Panc1 (cell line): ENCODE measurements at regions not wholly inside any gene's neighbourhood (a gene's known extent, or its start where the extent isn't known, plus 50 kb on each side); places are given as distances from the start of the nearest gene placed in this dataset.

Source experiments
- ATAC-seq: fragments of 200-7000 bp; cut with Tn5 transposase; 2 replicates; pipeline ENCODE4 v1.9.1; 2020; ENCODE audit warnings: mild to moderate bottlenecking, moderate library complexity
- BruUV-seq: library from RNA; stranded (reverse); fragments of 400-500 nt; replicated peaks from 2 replicates; lab custom pipeline; 2021; lab: Mats Ljungman, UMichigan
- CTCF ChIA-PET: fragments of 300-600 bp; sonication (Branson Sonifier 250); formaldehyde crosslinking; loops from one replicate; lab custom pipeline; 2022; ENCODE audit warnings: antibody characterized with exemption; lab: Charles Lee
- POLR2A ChIA-PET: fragments of 300-600 bp; sonication (Branson Sonifier 250); formaldehyde crosslinking; loops from one replicate; lab custom pipeline; 2022; ENCODE audit warnings: antibody characterized with exemption; lab: Charles Lee
- DNase-seq: peaks from one replicate; pipeline ENCODE4 v3.0.0-alpha.2; 2010; ENCODE audit warnings: low read depth, low spot score
- H3K27ac ChIP-seq: 2 replicates; pipeline ENCODE4 v1.5.1; 2011; ENCODE audit warnings: mild to moderate bottlenecking, low read length, inconsistent platforms
- H3K27me3 ChIP-seq: fragments of 200-500 bp; sonication (Bioruptor generic); 2 replicates; pipeline ENCODE4 v1.6.0; 2014; ENCODE audit warnings: low read length, inconsistent platforms; ENCODE audit not compliant: control insufficient read depth, insufficient read depth
- H3K36me3 ChIP-seq: fragments of 200-500 bp; sonication (Bioruptor generic); 2 replicates; pipeline ENCODE4 v1.5.1; 2014; ENCODE audit warnings: inconsistent platforms, mild to moderate bottlenecking, low read length, moderate library complexity; ENCODE audit not compliant: control insufficient read depth, insufficient read depth
- H3K4me1 ChIP-seq: 2 replicates; pipeline ENCODE4 v1.5.1; 2011; ENCODE audit warnings: inconsistent platforms, mild to moderate bottlenecking, low read length, moderate library complexity; ENCODE audit not compliant: control insufficient read depth, insufficient read depth
- H3K4me3 ChIP-seq, 2 experiments: 2 replicates each; pipeline ENCODE4 v1.5.1; 2011 to 2012; ENCODE audit warnings: low read depth in 2 of 2, low read length in 2 of 2, mild to moderate bottlenecking in 2 of 2, inconsistent platforms in 1 of 2, moderate library complexity in 1 of 2
- H3K9me3 ChIP-seq: fragments of 200-500 bp; sonication (Bioruptor generic); 2 replicates; pipeline ENCODE4 v1.5.1; 2014; ENCODE audit warnings: low read depth, mild to moderate bottlenecking, inconsistent platforms, low read length, moderate library complexity; ENCODE audit not compliant: control insufficient read depth, insufficient read depth
- POLR2AphosphoS5 ChIP-seq: IDR thresholded peaks from 2 replicates; pipeline ENCODE4 v1.6.1; 2012; ENCODE audit warnings: mild to moderate bottlenecking, low read depth, low read length, moderate library complexity
- SIN3A ChIP-seq: IDR thresholded peaks from 2 replicates; pipeline ENCODE4 v1.6.1; 2012; ENCODE audit warnings: low read depth, mild to moderate bottlenecking, low read length, moderate library complexity, borderline replicate concordance; ENCODE audit not compliant: insufficient read depth
- TCF7L2 ChIP-seq: IDR thresholded peaks from 2 replicates; pipeline ENCODE4 v1.6.1; 2011; ENCODE audit warnings: mild to moderate bottlenecking, low read depth, low read length, inconsistent platforms
- in situ Hi-C: cut with HindIII; loops from 2 replicates; pipeline ENCODE4 v1.10.0; 2016; ENCODE audit warnings: low sequenced_read_pairs, low pct_unique_long_range_greater_than_20kb
- intact Hi-C: fragments of 100-400 bp; cut with micrococcal nuclease; formaldehyde crosslinking; loops from one replicate; pipeline ENCODE4 v1.10.0; 2022; ENCODE audit not compliant: unreplicated experiment
- TF ChIP-seq, protein P1 (sequence below): fragments of 450-650 bp; IDR thresholded peaks from 2 replicates; pipeline ENCODE4 v1.5.1; 2017; ENCODE audit warnings: mild to moderate bottlenecking
- TF ChIP-seq, protein P2 (sequence below), 2 experiments: IDR thresholded peaks; 2 replicates each; pipeline ENCODE4 v1.6.1; 2011 to 2012; ENCODE audit warnings: low read depth in 2 of 2, control low read depth in 1 of 2, low read length in 1 of 2, mild to moderate bottlenecking in 1 of 2, moderate library complexity in 1 of 2; ENCODE audit not compliant: insufficient read depth in 1 of 2

DNA sequence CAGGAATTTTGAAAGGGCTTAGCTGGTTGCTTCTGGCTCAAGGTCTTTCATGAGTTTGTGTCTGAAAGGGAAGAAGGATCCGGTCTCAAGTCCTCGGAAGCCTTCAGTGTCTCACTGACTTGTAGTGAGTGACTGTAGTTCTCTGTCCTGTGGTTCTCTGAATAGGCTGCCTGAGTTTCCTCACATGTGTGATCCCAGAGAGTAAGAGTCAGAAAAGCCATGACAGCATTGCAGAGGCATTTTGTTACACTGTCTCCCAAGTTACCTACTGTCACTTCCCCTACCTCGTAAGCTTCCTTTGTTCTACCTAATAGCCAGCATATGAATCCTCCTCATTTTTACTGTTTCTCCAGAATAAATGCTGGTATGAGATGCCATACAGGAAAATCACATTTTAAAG is 709.1 kb upstream of the CHAC2 start:
- Histone ChIP-seq H3K27ac (no peak overlapping the region), H3K4me3 (no peak overlapping the region), H3K9me3 (no peaks in the 10 kb centered on the region), H3K4me1 (no peaks in the 10 kb centered on the region), H3K27me3 (no peaks in the 10 kb centered on the region), H3K36me3 (no peaks in the 10 kb centered on the region)
- in situ Hi-C loops (no loop called here), intact Hi-C loops (no loop called here)
- TF ChIP-seq SIN3A (no peak), TCF7L2 (no peak), POLR2AphosphoS5 (no peak)
- TF ChIP-seq, protein P1, sequence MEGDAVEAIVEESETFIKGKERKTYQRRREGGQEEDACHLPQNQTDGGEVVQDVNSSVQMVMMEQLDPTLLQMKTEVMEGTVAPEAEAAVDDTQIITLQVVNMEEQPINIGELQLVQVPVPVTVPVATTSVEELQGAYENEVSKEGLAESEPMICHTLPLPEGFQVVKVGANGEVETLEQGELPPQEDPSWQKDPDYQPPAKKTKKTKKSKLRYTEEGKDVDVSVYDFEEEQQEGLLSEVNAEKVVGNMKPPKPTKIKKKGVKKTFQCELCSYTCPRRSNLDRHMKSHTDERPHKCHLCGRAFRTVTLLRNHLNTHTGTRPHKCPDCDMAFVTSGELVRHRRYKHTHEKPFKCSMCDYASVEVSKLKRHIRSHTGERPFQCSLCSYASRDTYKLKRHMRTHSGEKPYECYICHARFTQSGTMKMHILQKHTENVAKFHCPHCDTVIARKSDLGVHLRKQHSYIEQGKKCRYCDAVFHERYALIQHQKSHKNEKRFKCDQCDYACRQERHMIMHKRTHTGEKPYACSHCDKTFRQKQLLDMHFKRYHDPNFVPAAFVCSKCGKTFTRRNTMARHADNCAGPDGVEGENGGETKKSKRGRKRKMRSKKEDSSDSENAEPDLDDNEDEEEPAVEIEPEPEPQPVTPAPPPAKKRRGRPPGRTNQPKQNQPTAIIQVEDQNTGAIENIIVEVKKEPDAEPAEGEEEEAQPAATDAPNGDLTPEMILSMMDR: no peak
- TF ChIP-seq, protein P2, sequence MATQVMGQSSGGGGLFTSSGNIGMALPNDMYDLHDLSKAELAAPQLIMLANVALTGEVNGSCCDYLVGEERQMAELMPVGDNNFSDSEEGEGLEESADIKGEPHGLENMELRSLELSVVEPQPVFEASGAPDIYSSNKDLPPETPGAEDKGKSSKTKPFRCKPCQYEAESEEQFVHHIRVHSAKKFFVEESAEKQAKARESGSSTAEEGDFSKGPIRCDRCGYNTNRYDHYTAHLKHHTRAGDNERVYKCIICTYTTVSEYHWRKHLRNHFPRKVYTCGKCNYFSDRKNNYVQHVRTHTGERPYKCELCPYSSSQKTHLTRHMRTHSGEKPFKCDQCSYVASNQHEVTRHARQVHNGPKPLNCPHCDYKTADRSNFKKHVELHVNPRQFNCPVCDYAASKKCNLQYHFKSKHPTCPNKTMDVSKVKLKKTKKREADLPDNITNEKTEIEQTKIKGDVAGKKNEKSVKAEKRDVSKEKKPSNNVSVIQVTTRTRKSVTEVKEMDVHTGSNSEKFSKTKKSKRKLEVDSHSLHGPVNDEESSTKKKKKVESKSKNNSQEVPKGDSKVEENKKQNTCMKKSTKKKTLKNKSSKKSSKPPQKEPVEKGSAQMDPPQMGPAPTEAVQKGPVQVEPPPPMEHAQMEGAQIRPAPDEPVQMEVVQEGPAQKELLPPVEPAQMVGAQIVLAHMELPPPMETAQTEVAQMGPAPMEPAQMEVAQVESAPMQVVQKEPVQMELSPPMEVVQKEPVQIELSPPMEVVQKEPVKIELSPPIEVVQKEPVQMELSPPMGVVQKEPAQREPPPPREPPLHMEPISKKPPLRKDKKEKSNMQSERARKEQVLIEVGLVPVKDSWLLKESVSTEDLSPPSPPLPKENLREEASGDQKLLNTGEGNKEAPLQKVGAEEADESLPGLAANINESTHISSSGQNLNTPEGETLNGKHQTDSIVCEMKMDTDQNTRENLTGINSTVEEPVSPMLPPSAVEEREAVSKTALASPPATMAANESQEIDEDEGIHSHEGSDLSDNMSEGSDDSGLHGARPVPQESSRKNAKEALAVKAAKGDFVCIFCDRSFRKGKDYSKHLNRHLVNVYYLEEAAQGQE (IDR thresholded peaks at IDR 0.05; ENCODE audit: insufficient read depth in 1 of 2, low read depth in 2 of 2, low read length in 1 of 2): no peak
- BruUV-seq: no TSS peak
- POLR2A ChIA-PET: no interaction called here
- CTCF ChIA-PET: no interaction called here
- no peak for ATAC-seq
- DNase-seq: no peak

DNA sequence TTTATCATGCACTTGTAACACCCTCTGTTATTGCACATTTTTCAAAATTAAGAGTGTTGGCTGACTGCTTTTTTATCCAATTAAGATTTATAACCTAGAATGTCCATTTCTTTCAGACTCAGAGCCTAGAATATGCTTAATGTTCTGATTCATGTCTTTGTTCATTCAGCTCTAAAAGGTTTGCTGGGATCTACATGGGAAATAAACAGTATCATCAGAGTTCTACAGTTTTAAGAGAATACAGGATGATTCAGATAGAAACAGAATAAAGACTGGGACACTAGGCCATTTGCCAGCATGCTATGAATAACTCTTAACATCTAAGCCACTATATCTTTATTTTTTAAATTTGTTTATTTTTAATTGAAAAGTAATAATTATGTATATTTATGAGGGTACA is 713.7 kb upstream of the CHAC2 start:
- ChIA-PET CTCF (no interaction called here), POLR2A (no interaction called here)
- Histone ChIP-seq H3K9me3 (no peaks in the 10 kb centered on the region), H3K27ac (no peak overlapping the region), H3K4me3 (no peak overlapping the region), H3K36me3 (no peaks in the 10 kb centered on the region), H3K4me1 (no peaks in the 10 kb centered on the region), H3K27me3 (no peaks in the 10 kb centered on the region)
- BruUV-seq: no TSS peak
- TF ChIP-seq, protein P2 (IDR thresholded peaks at IDR 0.05; ENCODE audit: insufficient read depth in 1 of 2, low read depth in 2 of 2, low read length in 1 of 2): no peak
- TF ChIP-seq TCF7L2 (no peak), POLR2AphosphoS5 (no peak), SIN3A (no peak)
- TF ChIP-seq, protein P1: no peak
- ATAC-seq (no peak), DNase-seq (no peak)
- intact Hi-C loops (no loop called here), in situ Hi-C loops (no loop called here)
